ENCODE measurements at regions not wholly inside any gene's neighbourhood (a gene's known extent, or its start where the extent isn't known, plus 50 kb on each side); places are given as distances from the start of the nearest gene placed in this dataset.
"Not testable (repeated sequence)": the region's sequence is repeated elsewhere in the genome, so short reads cannot be mapped to it uniquely, and the experiment has no call there.

GRCh38 chr7:79608005-79608404, 154.5 kb upstream of the MAGI2 start:
- TF ChIP-seq Cebpa-rat (IDR thresholded peaks at IDR 0.05) = no peak

GRCh38 chr7:79604841-79605240, 151.4 kb upstream of the MAGI2 start:
- Histone ChIP-seq H3K4me1 (no peaks in the 10 kb centered on the region), H3K4me3 (no peak overlapping the region), H4K20me1 (no peaks in the 10 kb centered on the region), H3K27ac (no peak overlapping the region), H3K9me3 (no peaks in the 10 kb centered on the region), H3K9ac (no peak overlapping the region), H3K27me3 (no peaks in the 10 kb centered on the region), H3K4me2 (no peak overlapping the region), H3K36me3 (no peaks in the 10 kb centered on the region)
- TF ChIP-seq Cebpa-rat (IDR thresholded peaks at IDR 0.05) = no peak

More at GRCh38 chr7:79608005-79608404, 154.5 kb upstream of the MAGI2 start:
- H3K4me2 ChIP-seq = no peak overlapping the region
- no peak overlapping the region for H3K27ac ChIP-seq
- H3K4me3 ChIP-seq = no peak overlapping the region
- no peak overlapping the region for H3K9ac ChIP-seq
- no peaks in the 10 kb centered on the region for H3K27me3 ChIP-seq
- no peaks in the 10 kb centered on the region for H4K20me1 ChIP-seq
- H3K9me3 ChIP-seq = no peaks in the 10 kb centered on the region
- H3K4me1 ChIP-seq = no peaks in the 10 kb centered on the region
- no peaks in the 10 kb centered on the region for H3K36me3 ChIP-seq

- Histone ChIP-seq H4K20me1 (no peaks in the 10 kb centered on the region), H3K4me1 (no peaks in the 10 kb centered on the region), H3K9ac (no peak overlapping the region), H3K27ac (no peak overlapping the region), H3K4me2 (no peak overlapping the region), H3K9me3 (no peaks in the 10 kb centered on the region), H3K4me3 (no peak overlapping the region), H3K36me3 (no peaks in the 10 kb centered on the region), H3K27me3 (no peaks in the 10 kb centered on the region)
- no peak for TF ChIP-seq Cebpa-rat (IDR thresholded peaks at IDR 0.05)
Measured at GRCh38 chr7:79598351-79598750, 144.9 kb upstream of the MAGI2 start.

GRCh38 chr7:79594671-79595070, 141.2 kb upstream of the MAGI2 start:
- H3K4me3 ChIP-seq, H3K27ac ChIP-seq, H3K4me2 ChIP-seq, H3K9ac ChIP-seq, H3K9me3 ChIP-seq, H3K4me1 ChIP-seq, H3K36me3 ChIP-seq, H3K27me3 ChIP-seq, H4K20me1 ChIP-seq: not testable (repeated sequence)

DNA sequence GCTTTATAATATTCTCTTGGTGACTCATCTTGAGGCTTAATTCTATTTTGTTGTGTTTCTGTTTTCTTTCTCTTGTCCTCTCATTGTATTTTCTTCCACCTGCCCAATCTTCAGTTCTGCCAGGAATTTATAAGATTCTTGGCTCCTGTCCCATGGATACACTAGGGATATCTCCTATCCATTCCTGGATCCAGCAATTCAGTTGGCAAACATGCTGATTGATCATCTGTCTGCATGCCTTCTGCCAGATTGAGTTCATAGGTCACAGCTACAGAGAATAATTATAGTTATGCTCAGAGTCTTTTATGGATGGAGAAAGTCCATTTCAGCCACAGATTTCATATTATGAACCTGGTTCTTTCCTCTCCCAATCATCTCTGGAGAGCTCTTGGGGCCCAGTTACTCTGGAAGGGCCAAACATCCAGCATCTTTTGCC, 140.4 kb upstream of the MAGI2 start:
- no peak for TF ChIP-seq Cebpa-rat (IDR thresholded peaks at IDR 0.05)
- no peaks in the 10 kb centered on the region for H3K4me1 ChIP-seq
- no peaks in the 10 kb centered on the region for H3K9me3 ChIP-seq
- H3K4me2 ChIP-seq = no peak overlapping the region
- H3K4me3 ChIP-seq = no peak overlapping the region
- H3K36me3 ChIP-seq = no peaks in the 10 kb centered on the region
- no peaks in the 10 kb centered on the region for H4K20me1 ChIP-seq
- H3K27ac ChIP-seq = no peak overlapping the region
- H3K9ac ChIP-seq = no peak overlapping the region
- H3K27me3 ChIP-seq = no peaks in the 10 kb centered on the region

GRCh38 chr7:79590916-79591623, 137.6 kb upstream of the MAGI2 start:
- no peaks in the 10 kb centered on the region for H3K36me3 ChIP-seq
- H3K9ac ChIP-seq = no peak overlapping the region
- no peaks in the 10 kb centered on the region for H4K20me1 ChIP-seq
- H3K4me3 ChIP-seq = no peak overlapping the region
- H3K27ac ChIP-seq = no peak overlapping the region
- TF ChIP-seq Cebpa-rat (IDR thresholded peaks at IDR 0.05) = no peak
- no peaks in the 10 kb centered on the region for H3K9me3 ChIP-seq
- no peak overlapping the region for H3K4me2 ChIP-seq
- H3K4me1 ChIP-seq = no peaks in the 10 kb centered on the region
- no peaks in the 10 kb centered on the region for H3K27me3 ChIP-seq

DNA sequence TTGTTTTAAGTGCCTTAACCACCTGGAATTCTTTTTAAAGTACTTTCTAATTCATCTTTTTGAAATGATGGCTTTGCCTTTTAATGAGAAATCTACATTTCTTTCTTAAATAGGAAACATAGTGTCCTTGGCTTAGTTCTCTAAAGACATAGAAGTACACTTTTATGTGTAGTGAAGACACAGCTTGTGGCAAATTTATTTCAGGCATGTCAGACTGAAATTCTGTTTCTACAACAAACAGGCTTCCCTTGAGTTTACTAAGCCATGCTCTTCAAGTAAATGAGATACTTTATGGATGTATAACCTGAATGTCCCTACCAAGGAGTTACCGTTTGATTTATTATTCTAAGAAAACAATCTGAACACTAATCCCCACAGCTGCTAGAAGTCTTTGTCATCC, 136.9 kb upstream of the MAGI2 start:
- H3K27me3 ChIP-seq = no peaks in the 10 kb centered on the region
- no peak overlapping the region for H3K27ac ChIP-seq
- H3K9me3 ChIP-seq = no peaks in the 10 kb centered on the region
- H3K4me3 ChIP-seq = no peak overlapping the region
- no peaks in the 10 kb centered on the region for H4K20me1 ChIP-seq
- H3K9ac ChIP-seq = no peak overlapping the region
- no peaks in the 10 kb centered on the region for H3K36me3 ChIP-seq
- H3K4me2 ChIP-seq = no peak overlapping the region
- H3K4me1 ChIP-seq = no peaks in the 10 kb centered on the region
- no peak for TF ChIP-seq Cebpa-rat (IDR thresholded peaks at IDR 0.05)

DNA sequence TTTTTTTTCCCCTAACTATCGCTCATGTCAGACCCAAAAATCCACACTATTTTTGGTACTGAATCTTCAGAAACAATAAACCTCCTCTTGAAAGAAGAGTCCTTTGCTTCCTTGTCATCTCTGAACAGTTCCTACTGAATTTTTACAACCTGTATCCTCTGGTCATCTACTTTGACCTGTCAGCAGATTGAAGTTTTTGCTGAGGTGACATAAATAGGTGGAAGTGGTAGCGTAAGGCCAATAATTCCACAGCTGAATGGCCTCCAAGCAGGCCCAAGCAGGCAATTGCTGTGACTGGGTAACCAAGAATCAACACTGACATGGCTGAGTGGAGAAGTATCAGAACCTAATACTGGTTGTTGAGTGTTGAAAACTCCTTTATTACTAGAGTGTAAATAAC, 117.4 kb upstream of the MAGI2 start:
- TF ChIP-seq Cebpa-rat (IDR thresholded peaks at IDR 0.05) = no peak
- Histone ChIP-seq H3K4me1 (no peaks in the 10 kb centered on the region), H3K9me3 (peaks cover 8% of the 10 kb centered on the region; the same call in 1 of the 2 replicates), H3K9ac (no peak overlapping the region), H3K27ac (no peak overlapping the region), H3K4me3 (no peak overlapping the region), H4K20me1 (no peaks in the 10 kb centered on the region), H3K27me3 (no peaks in the 10 kb centered on the region), H3K4me2 (no peak overlapping the region), H3K36me3 (no peaks in the 10 kb centered on the region)

GRCh38 chr7:79563821-79564522, 110.5 kb upstream of the MAGI2 start:
- Histone ChIP-seq H3K27ac (no peak overlapping the region), H3K36me3 (no peaks in the 10 kb centered on the region), H3K4me3 (no peak overlapping the region), H3K9me3 (no peaks in the 10 kb centered on the region), H4K20me1 (no peaks in the 10 kb centered on the region), H3K4me2 (no peak overlapping the region), H3K9ac (no peak overlapping the region), H3K4me1 (no peaks in the 10 kb centered on the region), H3K27me3 (no peaks in the 10 kb centered on the region)
- no peak for TF ChIP-seq Cebpa-rat (IDR thresholded peaks at IDR 0.05)

GRCh38 chr7:79555571-79555970, 102.1 kb upstream of the MAGI2 start:
- H3K9me3 ChIP-seq = no peaks in the 10 kb centered on the region
- H3K9ac ChIP-seq = no peak overlapping the region
- no peak overlapping the region for H3K27ac ChIP-seq
- no peaks in the 10 kb centered on the region for H4K20me1 ChIP-seq
- no peaks in the 10 kb centered on the region for H3K4me1 ChIP-seq
- H3K36me3 ChIP-seq = no peaks in the 10 kb centered on the region
- H3K4me3 ChIP-seq = no peak overlapping the region
- TF ChIP-seq Cebpa-rat (IDR thresholded peaks at IDR 0.05) = no peak
- H3K4me2 ChIP-seq = no peak overlapping the region
- H3K27me3 ChIP-seq = no peaks in the 10 kb centered on the region

All from BLaER1 (cell line).